B cell (primary cell): ENCODE measurements at regions not wholly inside any gene's neighbourhood (a gene's known extent, or its start where the extent isn't known, plus 50 kb on each side); places are given as distances from the start of the nearest gene placed in this dataset.
A peak's percentile ranks its signal among the peaks of the same experiment; 100 is the strongest.

Source experiments
- ATAC-seq: fragments of 200-7000 bp; cut with Tn5 transposase; one replicate; pipeline ENCODE4 v1.10.0; 2021; ENCODE audit warnings: low read depth, mild to moderate bottlenecking, moderate number of reproducible peaks, moderate library complexity
- CTCF ChIA-PET: fragments of 350-600 bp; sonication (Branson Sonifier 250); formaldehyde crosslinking; loops from one replicate; lab custom pipeline; 2021; ENCODE audit warnings: antibody characterized with exemption, inconsistent platforms; lab: Charles Lee
- POLR2A ChIA-PET: fragments of 350-600 bp; sonication (Branson Sonifier 250); formaldehyde crosslinking; loops from one replicate; lab custom pipeline; 2021; ENCODE audit warnings: antibody characterized with exemption; lab: Charles Lee
- DNase-seq: peaks from one replicate; pipeline ENCODE4 v3.0.0; 2013
- H2AFZ ChIP-seq: 2 replicates; pipeline ENCODE4 v1.6.1; 2012; ENCODE audit warnings: mild to moderate bottlenecking, low read depth, low read length; ENCODE audit not compliant: insufficient read depth, poor library complexity, severe bottlenecking
- H3K27ac ChIP-seq, 2 donors: 1 replicate in 1 of 2; 2 replicates in 1 of 2; pipeline ENCODE4 v1.5.1; 2012 to 2013; ENCODE audit warnings: low read length in 2 of 2, mild to moderate bottlenecking in 2 of 2, moderate library complexity in 1 of 2
- H3K27me3 ChIP-seq, 4 experiments: fragments of 200-600 bp in 1 of 4; sonication (generic) in 1 of 4; replicated peaks in 1 of 4; 1 replicate in 2 of 4; 2 replicates in 2 of 4; pipeline versions ENCODE4 v1.6.1 to v1.7.0; 2013 to 2016; ENCODE audit warnings: low read length in 3 of 4, mild to moderate bottlenecking in 2 of 4, mixed read lengths in 1 of 4, moderate library complexity in 1 of 4; ENCODE audit not compliant: insufficient read depth in 4 of 4, control insufficient read depth in 3 of 4; ENCODE audit errors: control extremely low read depth in 1 of 4
- H3K36me3 ChIP-seq, 2 experiments: replicated peaks in 1 of 2; 1 replicate in 1 of 2; 2 replicates in 1 of 2; pipeline versions ENCODE4 v1.6.1 to v1.7.1; 2013; ENCODE audit warnings: low read length in 1 of 2; ENCODE audit not compliant: insufficient read depth in 2 of 2, control insufficient read depth in 1 of 2; ENCODE audit errors: control extremely low read depth in 1 of 2, extremely low read depth in 1 of 2
- H3K4me1 ChIP-seq, 2 donors: fragments of 200-600 bp in 1 of 2; sonication (generic) in 1 of 2; 1 replicate in 1 of 2; 2 replicates in 1 of 2; pipeline versions ENCODE4 v1.5.1 to v1.6.1; 2013 to 2017; ENCODE audit warnings: low read length in 2 of 2; ENCODE audit not compliant: control insufficient read depth in 2 of 2, insufficient read depth in 2 of 2
- H3K4me2 ChIP-seq: replicated peaks from 2 replicates; pipeline ENCODE3; 2012; ENCODE audit warnings: mild to moderate bottlenecking, low read depth, low read length; ENCODE audit not compliant: poor library complexity, severe bottlenecking
- H3K4me3 ChIP-seq, 5 experiments: fragments of 200-600 bp in 1 of 5; sonication (generic) in 1 of 5; 1 replicate in 3 of 5; 2 replicates in 2 of 5; pipeline versions ENCODE4 v1.5.1 to v1.7.0; 2011 to 2016; ENCODE audit warnings: low read length in 4 of 5, mild to moderate bottlenecking in 4 of 5, low read depth in 2 of 5, control low read depth in 1 of 5, moderate library complexity in 1 of 5; ENCODE audit not compliant: insufficient read depth in 1 of 5; ENCODE audit errors: control extremely low read depth in 1 of 5, extremely low read depth in 1 of 5
- H3K79me2 ChIP-seq: fragments of 200-600 bp; sonication (generic); one replicate; pipeline ENCODE4 v1.6.0; 2016; ENCODE audit warnings: low read length; ENCODE audit not compliant: control insufficient read depth, insufficient read depth
- H3K9ac ChIP-seq: fragments of 200-600 bp; sonication (generic); 2 replicates; pipeline ENCODE4 v1.6.1; 2017; ENCODE audit warnings: mild to moderate bottlenecking, low read length, moderate library complexity
- H3K9me3 ChIP-seq, 3 donors: one replicate each; pipeline versions ENCODE4 v1.6.1 to v1.7.1; 2013; ENCODE audit warnings: low read length in 2 of 3; ENCODE audit not compliant: control insufficient read depth in 2 of 3, insufficient read depth in 1 of 3; ENCODE audit errors: control extremely low read depth in 1 of 3
- H4K20me1 ChIP-seq: 2 replicates; pipeline ENCODE4 v1.6.0; 2012; ENCODE audit warnings: mild to moderate bottlenecking, low read length; ENCODE audit not compliant: insufficient read depth, control insufficient read depth, poor library complexity, severe bottlenecking
- H3K27ac Mint-ChIP-seq: one replicate; pipeline ENCODE4 v1.8.0; 2021; ENCODE audit warnings: mixed read lengths
- H3K27me3 Mint-ChIP-seq: one replicate; pipeline ENCODE4 v1.8.0; 2021; ENCODE audit warnings: mixed read lengths
- H3K4me1 Mint-ChIP-seq: one replicate; pipeline ENCODE4 v1.8.0; 2021; ENCODE audit warnings: mixed read lengths
- H3K4me3 Mint-ChIP-seq: one replicate; pipeline ENCODE4 v1.8.0; 2021; ENCODE audit warnings: mixed read lengths
- H3K9me3 Mint-ChIP-seq: one replicate; pipeline ENCODE4 v1.8.0; 2022; ENCODE audit warnings: mixed read lengths; ENCODE audit not compliant: insufficient read depth
- CTCF ChIP-seq: fragments of 200-600 bp; IDR thresholded peaks from one replicate; pipeline ENCODE4 v1.8.0; 2022; ENCODE audit warnings: antibody characterized with exemption, mild to moderate bottlenecking
- EZH2 ChIP-seq: IDR thresholded peaks from 2 replicates; pipeline ENCODE4 v1.6.1; 2012; ENCODE audit warnings: borderline replicate concordance, low read depth, mild to moderate bottlenecking, moderate library complexity, low read length; ENCODE audit not compliant: insufficient read depth, poor library complexity, severe bottlenecking
- whole genome bisulfite sequencing: methylation state at CpG from one replicate; pipeline ENCODE4 v1.1.5; 2013; ENCODE audit warnings: missing lambda C conversion rate; ENCODE audit not compliant: insufficient coverage; 5-methylcytosine and 5-hydroxymethylcytosine counted together
- intact Hi-C: fragments of 100-400 bp; cut with micrococcal nuclease; formaldehyde crosslinking; loops from one replicate; pipeline ENCODE4 v1.10.0; 2022

GRCh38 chr12:46456356-46457334, 84.1 kb upstream of the SLC38A2 start:
- no peaks in the 10 kb centered on the region for H3K27me3 ChIP-seq
- H3K4me2 ChIP-seq = peak overlapping the region; percentile 24
- H3K4me3 Mint-ChIP-seq = peak overlapping the region; percentile 5
- H3K4me3 ChIP-seq = no peak overlapping the region
- POLR2A ChIA-PET = no interaction called here
- H3K27me3 Mint-ChIP-seq = no peaks in the 10 kb centered on the region
- H3K4me1 ChIP-seq = peaks cover 57 to 64% of the 10 kb centered on the region in 2 donors
- no peak for DNase-seq
- WGBS = 78% methylated on average over 1 of the region's 5 CpGs
- no peaks in the 10 kb centered on the region for H3K9me3 ChIP-seq
- TF ChIP-seq CTCF (no peak), EZH2 (no peak)
- no peaks in the 10 kb centered on the region for H3K9me3 Mint-ChIP-seq
- no peak overlapping the region for H3K9ac ChIP-seq
- CTCF ChIA-PET = no interaction called here
- H3K36me3 ChIP-seq = no peaks in the 10 kb centered on the region
- no peak for ATAC-seq
- peak overlapping the region in 1 of 2 donors; percentile 66 for H3K27ac ChIP-seq
- H3K27ac Mint-ChIP-seq = peak overlapping the region; percentile 34
- H4K20me1 ChIP-seq = no peaks in the 10 kb centered on the region
- H3K4me1 Mint-ChIP-seq = peaks cover 61% of the 10 kb centered on the region
- intact Hi-C loops = loop anchor here (2.0 to 5.0 kb wide), 2 partner anchors 16 to 69 kb away; no protein-coding TSS in a partner anchor
- no peaks in the 10 kb centered on the region for H3K79me2 ChIP-seq
- peak overlapping the region; percentile 31 for H2AFZ ChIP-seq
